ENCODE measurements at regions not wholly inside any gene's neighbourhood (a gene's known extent, or its start where the extent isn't known, plus 50 kb on each side); places are given as distances from the start of the nearest gene placed in this dataset.

- WGBS, 4 donors: 33 to 48% (median 43%) methylated on average over 2 of the region's 2 CpGs
- no peaks in the 10 kb centered on the region for H3K4me1 ChIP-seq (replicated peaks in 1 of 2)
- peak in 1 of 2 donors; percentile 19 for TF ChIP-seq POLR2A (IDR thresholded peaks at IDR 0.05)
- no peak for TF ChIP-seq CTCF (IDR thresholded peaks at IDR 0.05)
- no peaks in the 10 kb centered on the region for H3K27me3 ChIP-seq
- no peaks in the 10 kb centered on the region for H3K9me3 ChIP-seq (replicated peaks in 1 of 3)
- no peaks in the 10 kb centered on the region for H3K36me3 ChIP-seq (replicated peaks in 1 of 2)
- intact Hi-C loops (cut with DNase I): no loop called here
- no peak overlapping the region for H3K4me3 ChIP-seq
- peak in 1 of 7 donors; percentile 21 for DNase-seq
- H3K27ac ChIP-seq: peak overlapping the region in 1 of 5 donors; percentile 29
Measured at GRCh38 chr13:47039106-47039505, 142.3 kb upstream of the HTR2A start.

- Histone ChIP-seq H3K4me3 (no peak overlapping the region), H3K36me3 (replicated peaks in 1 of 2) (no peaks in the 10 kb centered on the region), H3K9me3 (replicated peaks in 1 of 3) (no peaks in the 10 kb centered on the region), H3K4me1 (replicated peaks in 1 of 2) (no peaks in the 10 kb centered on the region), H3K27me3 (no peaks in the 10 kb centered on the region), H3K27ac (no peak overlapping the region)
- intact Hi-C loops (cut with DNase I): no loop called here
- DNase-seq: no peak
- TF ChIP-seq CTCF (IDR thresholded peaks at IDR 0.05) (no peak), POLR2A (IDR thresholded peaks at IDR 0.05) (no peak)
- WGBS, 4 donors: 92 to 100% (median 97%) methylated on average over 1 of the region's 1 CpG
Measured at GRCh38 chr13:47038188-47038587, 141.3 kb upstream of the HTR2A start.

GRCh38 chr13:47036294-47037008, 139.6 kb upstream of the HTR2A start:
- TF ChIP-seq CTCF (IDR thresholded peaks at IDR 0.05) (no peak), POLR2A (IDR thresholded peaks at IDR 0.05) (no peak)
- intact Hi-C loops (cut with DNase I): no loop called here
- no peaks in the 10 kb centered on the region for H3K27me3 ChIP-seq
- H3K36me3 ChIP-seq (replicated peaks in 1 of 2): no peaks in the 10 kb centered on the region
- no peaks in the 10 kb centered on the region for H3K9me3 ChIP-seq (replicated peaks in 1 of 3)
- H3K4me1 ChIP-seq (replicated peaks in 1 of 2): no peaks in the 10 kb centered on the region
- no peak for DNase-seq
- no peak overlapping the region for H3K27ac ChIP-seq
- no peak overlapping the region for H3K4me3 ChIP-seq
- WGBS, 4 donors: 73 to 76% (median 74%) methylated on average over 5 of the region's 5 CpGs

- TF ChIP-seq POLR2A (IDR thresholded peaks at IDR 0.05) (no peak), CTCF (IDR thresholded peaks at IDR 0.05) (no peak)
- intact Hi-C loops (cut with DNase I): no loop called here
- peak overlapping the region in 3 of 5 donors; percentile 15 to 59 (median 35) for H3K27ac ChIP-seq
- no peaks in the 10 kb centered on the region for H3K9me3 ChIP-seq (replicated peaks in 1 of 3)
- H3K4me3 ChIP-seq: no peak overlapping the region
- WGBS, 4 donors: 17 to 37% (median 27%) methylated on average over 2 of the region's 2 CpGs
- peak; percentile 38 to 70 (median 61) for DNase-seq
- no peaks in the 10 kb centered on the region for H3K36me3 ChIP-seq (replicated peaks in 1 of 2)
- no peaks in the 10 kb centered on the region for H3K4me1 ChIP-seq (replicated peaks in 1 of 2)
- H3K27me3 ChIP-seq: no peaks in the 10 kb centered on the region
Measured at GRCh38 chr13:47033216-47033615, 136.4 kb upstream of the HTR2A start.

Measured in adrenal gland (tissue), 9 donors.